ENCODE measurements at regions not wholly inside any gene's neighbourhood (a gene's known extent, or its start where the extent isn't known, plus 50 kb on each side); places are given as distances from the start of the nearest gene placed in this dataset.

GRCh38 chr5:26572480-26572879 is 465.9 kb downstream of the CDH9 start:
- no peak for ATAC-seq
- Histone ChIP-seq H3K4me3 (no peak overlapping the region), H3K27me3 (no peaks in the 10 kb centered on the region), H3K9me3 (peaks cover 0 to 30% (median 0%) of the 10 kb centered on the region in 12 donors), H3K27ac (no peak overlapping the region), H3K36me3 (no peaks in the 10 kb centered on the region), H3K4me1 (no peaks in the 10 kb centered on the region)
- WGBS, 4 donors = 36 to 44% (median 41%) methylated on average over 1 of the region's 1 CpG
- TF ChIP-seq CTCF (IDR thresholded peaks at IDR 0.05) = no peak
- no peak for TF ChIP-seq POLR2A (IDR thresholded peaks at IDR 0.05)
- DNase-seq = no peak
- intact Hi-C loops (cut with DNase I) = no loop called here

- Histone ChIP-seq H3K4me1 (no peaks in the 10 kb centered on the region), H3K4me3 (no peak overlapping the region), H3K27me3 (no peaks in the 10 kb centered on the region), H3K27ac (no peak overlapping the region), H3K36me3 (no peaks in the 10 kb centered on the region), H3K9me3 (peaks cover 0 to 54% (median 3%) of the 10 kb centered on the region in 12 donors)
- DNase-seq (no peak), ATAC-seq (peak in 1 of 4 donors; percentile 24)
- intact Hi-C loops (cut with DNase I) = no loop called here
- TF ChIP-seq CTCF (IDR thresholded peaks at IDR 0.05) (no peak), POLR2A (IDR thresholded peaks at IDR 0.05) (no peak)
- WGBS, 4 donors = 88 to 94% (median 90%) methylated on average over 6 to 14 of the region's 14 CpGs
Measured at GRCh38 chr5:26569929-26570258, 468.5 kb downstream of the CDH9 start.

GRCh38 chr5:26569241-26569928 is 469.0 kb downstream of the CDH9 start:
- DNase-seq (peak in 2 of 5 donors; percentile 8 to 56), ATAC-seq (peak in 1 of 4 donors; percentile 38)
- peaks cover 0 to 54% (median 3%) of the 10 kb centered on the region in 12 donors for H3K9me3 ChIP-seq
- no peak overlapping the region for H3K4me3 ChIP-seq
- TF ChIP-seq CTCF (IDR thresholded peaks at IDR 0.05) = no peak
- TF ChIP-seq POLR2A (IDR thresholded peaks at IDR 0.05) = no peak
- no peaks in the 10 kb centered on the region for H3K36me3 ChIP-seq
- H3K4me1 ChIP-seq = no peaks in the 10 kb centered on the region
- intact Hi-C loops (cut with DNase I) = no loop called here
- no peak overlapping the region for H3K27ac ChIP-seq
- no peaks in the 10 kb centered on the region for H3K27me3 ChIP-seq
- WGBS, 4 donors = 87 to 91% (median 90%) methylated on average over 15 to 26 of the region's 26 CpGs

DNA sequence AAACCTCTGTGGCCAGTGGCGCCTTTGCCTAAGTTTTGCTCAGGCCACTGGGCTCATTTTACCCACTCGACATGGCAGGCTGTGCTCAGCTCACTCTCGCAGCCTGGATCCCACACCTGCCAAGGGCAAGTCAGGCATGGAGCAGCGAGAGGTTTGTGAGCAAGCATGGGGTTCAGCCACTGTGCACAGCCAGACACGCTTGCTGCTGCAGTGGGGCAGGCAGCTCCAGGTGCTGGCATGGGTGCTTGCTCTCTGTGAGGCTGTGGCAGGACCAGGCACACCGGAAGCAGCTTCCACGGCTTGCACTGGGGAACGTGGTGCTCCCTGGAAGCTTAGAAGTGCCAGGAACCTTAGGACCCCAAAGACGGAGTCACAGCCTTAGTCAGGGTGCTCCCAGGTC is 470.1 kb downstream of the CDH9 start:
- no peak for TF ChIP-seq POLR2A (IDR thresholded peaks at IDR 0.05)
- no peak for TF ChIP-seq CTCF (IDR thresholded peaks at IDR 0.05)
- 64 to 77% (median 74%) methylated on average over 7 to 9 of the region's 9 CpGs for WGBS, 4 donors
- H3K36me3 ChIP-seq = no peaks in the 10 kb centered on the region
- ATAC-seq (no peak), DNase-seq (no peak)
- no peaks in the 10 kb centered on the region for H3K27me3 ChIP-seq
- H3K9me3 ChIP-seq = peaks cover 0 to 54% (median 3%) of the 10 kb centered on the region in 12 donors
- no peaks in the 10 kb centered on the region for H3K4me1 ChIP-seq
- intact Hi-C loops (cut with DNase I) = no loop called here
- H3K27ac ChIP-seq = no peak overlapping the region
- H3K4me3 ChIP-seq = no peak overlapping the region

Data from heart left ventricle (tissue), 16 donors.